ENCODE measurements at regions not wholly inside any gene's neighbourhood (a gene's known extent, or its start where the extent isn't known, plus 50 kb on each side); places are given as distances from the start of the nearest gene placed in this dataset.
A peak's percentile ranks its signal among the peaks of the same experiment; 100 is the strongest.

GRCh38 chr1:172818841-172819527, 160.1 kb downstream of the FASLG start:
- H3K4me3 ChIP-seq (ENCODE audit: control insufficient read depth, low read depth, low read length): no peak overlapping the region
- peak; percentile 33 for DNase-seq (ENCODE audit: low read depth)
- TF ChIP-seq CTCF (conservative IDR thresholded peaks at IDR 0.05; ENCODE audit: control insufficient read depth, insufficient read depth, low read depth, low read length): no peak

GRCh38 chr1:172820475-172821158, 161.7 kb downstream of the FASLG start:
- TF ChIP-seq CTCF (conservative IDR thresholded peaks at IDR 0.05; ENCODE audit: control insufficient read depth, insufficient read depth, low read depth, low read length): no peak
- H3K4me3 ChIP-seq (ENCODE audit: control insufficient read depth, low read depth, low read length): no peak overlapping the region
- DNase-seq (ENCODE audit: low read depth): peak; percentile 26

DNA sequence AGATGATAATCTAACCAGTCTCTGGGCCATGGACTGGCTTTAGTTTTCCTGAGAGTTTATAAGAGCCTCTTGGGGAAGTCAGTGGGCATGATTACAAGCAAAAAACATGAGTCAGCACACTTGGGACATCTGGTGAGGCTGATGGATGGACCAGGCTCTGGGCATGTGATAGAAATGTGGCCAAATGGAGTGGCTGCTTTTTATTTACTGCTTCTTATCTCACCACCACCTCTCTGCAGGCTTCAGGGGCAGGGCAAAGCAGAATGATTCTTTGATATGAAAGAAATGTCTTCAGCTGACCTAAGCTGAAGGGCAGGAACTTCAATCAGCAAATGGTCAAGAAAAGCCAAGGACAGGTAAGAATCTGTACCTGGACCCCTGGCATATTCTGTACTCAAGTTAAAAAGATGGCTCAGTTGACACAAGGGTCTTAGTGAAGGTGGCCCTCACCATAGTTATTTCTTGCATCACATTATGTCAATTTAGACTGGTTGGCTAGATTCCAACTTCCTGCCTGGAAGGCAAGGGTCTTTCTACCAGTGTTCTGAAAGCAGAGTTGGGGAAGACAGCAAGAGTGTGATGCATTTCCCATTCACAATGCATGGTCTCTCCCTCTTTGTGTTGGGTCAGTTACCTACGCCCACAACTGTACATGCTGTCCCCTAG, 162.8 kb downstream of the FASLG start:
- H3K4me3 ChIP-seq (ENCODE audit: control insufficient read depth, low read depth, low read length): no peak overlapping the region
- peak; percentile 94 for DNase-seq (ENCODE audit: low read depth)
- no peak for TF ChIP-seq CTCF (conservative IDR thresholded peaks at IDR 0.05; ENCODE audit: control insufficient read depth, insufficient read depth, low read depth, low read length)

DNA sequence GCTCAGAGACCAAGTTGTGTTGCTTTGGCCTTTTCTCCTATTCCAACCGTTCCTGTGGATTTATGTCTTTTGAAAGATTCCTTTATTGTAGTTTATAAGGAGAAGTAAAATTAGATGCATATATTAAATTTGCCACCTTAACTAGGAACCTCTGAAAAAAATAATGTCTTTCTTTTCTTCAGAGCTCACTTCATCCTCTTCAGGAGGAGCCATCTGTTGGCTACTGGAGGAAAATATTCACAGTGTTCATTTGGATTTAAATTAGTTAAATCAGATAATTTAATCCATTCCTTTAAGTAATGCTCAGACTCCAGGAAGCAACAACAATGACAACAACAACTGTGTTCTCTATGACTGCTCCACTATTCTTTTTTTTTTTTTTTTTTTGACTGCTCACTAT, 164.0 kb downstream of the FASLG start:
- DNase-seq (ENCODE audit: low read depth): no peak
- TF ChIP-seq CTCF (conservative IDR thresholded peaks at IDR 0.05; ENCODE audit: control insufficient read depth, insufficient read depth, low read depth, low read length): no peak
- H3K4me3 ChIP-seq (ENCODE audit: control insufficient read depth, low read depth, low read length): no peak overlapping the region

- peak; percentile 97 for DNase-seq (ENCODE audit: low read depth)
- no peak overlapping the region for H3K4me3 ChIP-seq (ENCODE audit: control insufficient read depth, low read depth, low read length)
- no peak for TF ChIP-seq CTCF (conservative IDR thresholded peaks at IDR 0.05; ENCODE audit: control insufficient read depth, insufficient read depth, low read depth, low read length)
Measured at GRCh38 chr1:172823534-172823933, 164.6 kb downstream of the FASLG start.

- peak; percentile 72 for DNase-seq (ENCODE audit: low read depth)
- TF ChIP-seq CTCF (conservative IDR thresholded peaks at IDR 0.05; ENCODE audit: control insufficient read depth, insufficient read depth, low read depth, low read length): no peak
Measured at GRCh38 chr1:172824209-172824608, 165.3 kb downstream of the FASLG start.

More at GRCh38 chr1:172824209-172824608, 165.3 kb downstream of the FASLG start:
- no peak overlapping the region for H3K4me3 ChIP-seq (ENCODE audit: control insufficient read depth, low read depth, low read length)
